Stomach (tissue), 4 donors: ENCODE measurements at regions not wholly inside any gene's neighbourhood (a gene's known extent, or its start where the extent isn't known, plus 50 kb on each side); places are given as distances from the start of the nearest gene placed in this dataset.
"Not testable (repeated sequence)": the region's sequence is repeated elsewhere in the genome, so short reads cannot be mapped to it uniquely, and the experiment has no call there.

Experiments
- EP300 ChIP-seq: sonication (generic); formaldehyde crosslinking; IDR thresholded peaks from one replicate; pipeline ENCODE4 v1.6.1; 2017; ENCODE audit warnings: antibody characterized with exemption
- POLR2A ChIP-seq, 4 donors: fragments of 450-650 bp; IDR thresholded peaks; one replicate each; pipeline ENCODE4 v1.6.1; 2016; ENCODE audit warnings: antibody characterized with exemption in 4 of 4, control low read depth in 2 of 4, mild to moderate bottlenecking in 1 of 4, moderate library complexity in 1 of 4
- POLR2AphosphoS5 ChIP-seq, 3 donors: sonication (generic); formaldehyde crosslinking; IDR thresholded peaks; one replicate each; pipeline ENCODE4 v1.6.1; 2016; ENCODE audit warnings: antibody characterized with exemption in 3 of 3
- TF ChIP-seq, protein P1 (sequence below), 7 experiments: fragments of 450-650 bp in 4 of 7; fragments of 200-600 bp in 3 of 7; sonication (generic) in 3 of 7; IDR thresholded peaks; one replicate each; pipeline ENCODE4 v1.5.1; 2016 to 2019; ENCODE audit warnings: antibody characterized with exemption in 7 of 7, control low read depth in 2 of 7, mild to moderate bottlenecking in 1 of 7

DNA sequence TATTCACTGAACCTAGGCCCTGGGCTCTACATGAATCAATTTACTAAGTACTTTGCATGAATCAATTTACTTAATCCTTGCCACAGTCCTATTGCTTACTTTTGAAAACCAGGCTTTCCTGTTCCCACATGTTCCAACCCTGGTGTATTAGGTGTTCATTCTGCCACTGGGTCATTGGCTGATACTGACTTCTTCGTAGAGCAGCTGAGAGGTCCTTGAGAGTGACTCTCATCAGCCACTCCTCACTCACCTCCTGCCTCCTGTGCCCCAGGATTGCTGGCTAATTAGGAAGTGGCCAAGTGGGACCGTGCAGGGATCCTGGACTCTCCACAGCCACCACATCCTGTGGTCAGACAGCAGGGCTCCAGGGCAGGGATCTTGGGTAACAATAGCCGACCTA, 172.7 kb upstream of the CXorf66 start:
- TF ChIP-seq, protein P1, sequence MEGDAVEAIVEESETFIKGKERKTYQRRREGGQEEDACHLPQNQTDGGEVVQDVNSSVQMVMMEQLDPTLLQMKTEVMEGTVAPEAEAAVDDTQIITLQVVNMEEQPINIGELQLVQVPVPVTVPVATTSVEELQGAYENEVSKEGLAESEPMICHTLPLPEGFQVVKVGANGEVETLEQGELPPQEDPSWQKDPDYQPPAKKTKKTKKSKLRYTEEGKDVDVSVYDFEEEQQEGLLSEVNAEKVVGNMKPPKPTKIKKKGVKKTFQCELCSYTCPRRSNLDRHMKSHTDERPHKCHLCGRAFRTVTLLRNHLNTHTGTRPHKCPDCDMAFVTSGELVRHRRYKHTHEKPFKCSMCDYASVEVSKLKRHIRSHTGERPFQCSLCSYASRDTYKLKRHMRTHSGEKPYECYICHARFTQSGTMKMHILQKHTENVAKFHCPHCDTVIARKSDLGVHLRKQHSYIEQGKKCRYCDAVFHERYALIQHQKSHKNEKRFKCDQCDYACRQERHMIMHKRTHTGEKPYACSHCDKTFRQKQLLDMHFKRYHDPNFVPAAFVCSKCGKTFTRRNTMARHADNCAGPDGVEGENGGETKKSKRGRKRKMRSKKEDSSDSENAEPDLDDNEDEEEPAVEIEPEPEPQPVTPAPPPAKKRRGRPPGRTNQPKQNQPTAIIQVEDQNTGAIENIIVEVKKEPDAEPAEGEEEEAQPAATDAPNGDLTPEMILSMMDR (IDR thresholded peaks at IDR 0.05), result not testable (repeated sequence)
- TF ChIP-seq POLR2AphosphoS5 (IDR thresholded peaks at IDR 0.05); EP300; POLR2A (IDR thresholded peaks at IDR 0.05): not testable (repeated sequence)
